Spleen (tissue), 11 donors: ENCODE measurements at regions not wholly inside any gene's neighbourhood (a gene's known extent, or its start where the extent isn't known, plus 50 kb on each side); places are given as distances from the start of the nearest gene placed in this dataset.

ENCODE experiments used
- DNase-seq: peaks from one replicate; pipeline ENCODE4 v3.0.0-alpha.2; 2020
- H3K27ac ChIP-seq, 8 donors: fragments of 200-600 bp; sonication (generic) in 7 of 8; 1 replicate in 4 of 8; 2 replicates in 4 of 8; pipeline versions ENCODE4 v1.5.0 to v1.8.0; 2016 to 2021; ENCODE audit warnings: inconsistent platforms in 4 of 8, mild to moderate bottlenecking in 4 of 8, moderate library complexity in 1 of 8
- H3K27me3 ChIP-seq, 7 donors: fragments of 200-600 bp; sonication (generic) in 6 of 7; replicated peaks in 1 of 7; 1 replicate in 4 of 7; 2 replicates in 3 of 7; pipeline versions ENCODE4 v1.5.0 to v1.8.0; 2016 to 2021; ENCODE audit warnings: inconsistent platforms in 3 of 7, mild to moderate bottlenecking in 1 of 7
- H3K36me3 ChIP-seq, 6 donors: fragments of 200-600 bp; sonication (generic) in 5 of 6; 1 replicate in 4 of 6; 2 replicates in 2 of 6; pipeline versions ENCODE4 v1.5.0 to v1.8.0; 2016 to 2021; ENCODE audit warnings: inconsistent platforms in 2 of 6
- H3K4me1 ChIP-seq, 6 donors: fragments of 200-600 bp; sonication (generic) in 5 of 6; 1 replicate in 3 of 6; 2 replicates in 3 of 6; pipeline versions ENCODE4 v1.5.0 to v1.8.0; 2016 to 2021; ENCODE audit warnings: inconsistent platforms in 3 of 6
- H3K4me3 ChIP-seq, 8 donors: fragments of 200-600 bp; sonication (generic) in 7 of 8; 1 replicate in 4 of 8; 2 replicates in 4 of 8; pipeline versions ENCODE4 v1.5.0 to v1.8.0; 2016 to 2021; ENCODE audit warnings: inconsistent platforms in 4 of 8, mild to moderate bottlenecking in 4 of 8, moderate library complexity in 2 of 8
- H3K9me3 ChIP-seq, 8 donors: fragments of 200-600 bp; sonication (generic) in 7 of 8; 1 replicate in 4 of 8; 2 replicates in 4 of 8; pipeline versions ENCODE4 v1.5.0 to v1.8.0; 2016 to 2021; ENCODE audit warnings: inconsistent platforms in 4 of 8
- POLR2A ChIP-seq, 3 donors: fragments of 450-650 bp; IDR thresholded peaks; one replicate each; pipeline ENCODE4 v1.5.1; 2017; ENCODE audit warnings: antibody characterized with exemption in 3 of 3, mild to moderate bottlenecking in 1 of 3
- POLR2AphosphoS5 ChIP-seq, 3 donors: sonication (generic); formaldehyde crosslinking; IDR thresholded peaks; one replicate each; pipeline ENCODE4 v1.5.1; 2017; ENCODE audit warnings: antibody characterized with exemption in 3 of 3
- WGBS, 5 donors: extraction: QIAGEN DNeasy Blood & Tissue Kit in 3 of 5; methylation state at CpG; one replicate each; pipeline versions ENCODE4 v1.1.5 to v1.1.7; 2013 to 2018; 5-methylcytosine and 5-hydroxymethylcytosine counted together
- intact Hi-C: fragments of 100-400 bp; cut with DNase I; formaldehyde crosslinking; loops from one replicate; pipeline ENCODE4 v1.15.0; 2023; ENCODE audit warnings: low total_unique reads
- TF ChIP-seq, protein P1 (sequence below), 11 experiments: fragments of 200-600 bp in 7 of 11; fragments of 450-650 bp in 4 of 11; sonication (generic) in 4 of 11; IDR thresholded peaks in 8 of 11; conservative IDR thresholded peaks in 3 of 11; 1 replicate in 7 of 11; 2 replicates in 4 of 11; pipeline versions ENCODE4 v1.4.0 to v1.8.0; 2016 to 2021; ENCODE audit warnings: antibody characterized with exemption in 11 of 11, inconsistent platforms in 4 of 11, mild to moderate bottlenecking in 1 of 11
- donor health status: healthy with polysubstance abuse.
- donor health status: DM: no; HTN: no; CAD: no; lungs with moderate emphysema.
- donor health status: DM: no; HTN: no; CAD: no.
- donor health status: Bipolar disorder and iron deficiency.
- donor health status: healthy.
- donor health status: DM: no; HTN: no; CAD: no.
- donor health status: DM: yes; HTN: yes; CAD: no.

DNA sequence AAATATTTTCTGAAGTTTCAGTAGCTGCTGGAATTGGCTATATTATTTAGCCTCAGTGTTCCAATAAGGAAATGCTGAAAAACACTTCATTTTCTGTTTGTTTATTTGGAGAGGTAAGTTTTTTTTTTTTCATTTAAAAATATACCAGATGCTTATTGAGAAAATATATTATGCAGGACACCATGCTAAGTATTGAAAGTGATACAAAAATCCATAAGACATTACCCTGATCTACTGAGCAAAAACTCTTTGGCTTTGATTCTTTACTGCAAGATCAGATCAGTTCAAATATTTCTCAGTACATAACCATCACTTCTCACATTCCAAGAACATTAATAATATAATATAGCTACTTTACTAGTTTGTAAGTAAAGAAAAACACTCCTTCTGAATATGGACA, 123.4 kb upstream of the PACRGL start:
- Histone ChIP-seq H3K27me3 (no peaks in the 10 kb centered on the region), H3K4me1 (no peaks in the 10 kb centered on the region), H3K4me3 (no peak overlapping the region), H3K9me3 (no peaks in the 10 kb centered on the region), H3K36me3 (peaks cover 0 to 5% (median 0%) of the 10 kb centered on the region in 6 donors), H3K27ac (no peak overlapping the region)
- TF ChIP-seq, protein P1, sequence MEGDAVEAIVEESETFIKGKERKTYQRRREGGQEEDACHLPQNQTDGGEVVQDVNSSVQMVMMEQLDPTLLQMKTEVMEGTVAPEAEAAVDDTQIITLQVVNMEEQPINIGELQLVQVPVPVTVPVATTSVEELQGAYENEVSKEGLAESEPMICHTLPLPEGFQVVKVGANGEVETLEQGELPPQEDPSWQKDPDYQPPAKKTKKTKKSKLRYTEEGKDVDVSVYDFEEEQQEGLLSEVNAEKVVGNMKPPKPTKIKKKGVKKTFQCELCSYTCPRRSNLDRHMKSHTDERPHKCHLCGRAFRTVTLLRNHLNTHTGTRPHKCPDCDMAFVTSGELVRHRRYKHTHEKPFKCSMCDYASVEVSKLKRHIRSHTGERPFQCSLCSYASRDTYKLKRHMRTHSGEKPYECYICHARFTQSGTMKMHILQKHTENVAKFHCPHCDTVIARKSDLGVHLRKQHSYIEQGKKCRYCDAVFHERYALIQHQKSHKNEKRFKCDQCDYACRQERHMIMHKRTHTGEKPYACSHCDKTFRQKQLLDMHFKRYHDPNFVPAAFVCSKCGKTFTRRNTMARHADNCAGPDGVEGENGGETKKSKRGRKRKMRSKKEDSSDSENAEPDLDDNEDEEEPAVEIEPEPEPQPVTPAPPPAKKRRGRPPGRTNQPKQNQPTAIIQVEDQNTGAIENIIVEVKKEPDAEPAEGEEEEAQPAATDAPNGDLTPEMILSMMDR (IDR thresholded peaks at IDR 0.05 in 8 of 11, conservative IDR thresholded peaks at IDR 0.05 in 3 of 11) = no peak
- TF ChIP-seq POLR2A (IDR thresholded peaks at IDR 0.05) (no peak), POLR2AphosphoS5 (IDR thresholded peaks at IDR 0.05) (no peak)
- no peak for DNase-seq
- intact Hi-C loops = no loop called here

DNA sequence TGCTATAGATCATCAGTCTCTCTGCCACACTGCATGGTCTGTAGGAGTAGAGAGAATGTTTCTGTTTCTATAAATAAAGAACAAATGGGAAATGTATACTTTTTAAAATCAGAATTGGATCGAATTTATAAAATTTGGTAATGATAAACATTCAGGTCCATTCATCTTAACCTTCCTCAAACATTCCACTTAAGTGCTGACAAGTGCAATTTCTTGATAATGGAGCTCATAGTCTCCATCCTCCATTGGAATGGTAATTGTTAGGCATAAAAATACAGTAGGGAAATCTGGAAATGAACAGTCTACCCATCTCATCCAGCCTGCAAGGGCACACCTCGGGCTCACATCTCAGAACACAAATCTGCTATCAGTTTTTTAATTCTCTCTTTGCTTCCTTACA, 122.6 kb upstream of the PACRGL start:
- Histone ChIP-seq H3K4me1 (no peaks in the 10 kb centered on the region), H3K9me3 (no peaks in the 10 kb centered on the region), H3K27me3 (no peaks in the 10 kb centered on the region), H3K36me3 (peaks cover 0 to 5% (median 0%) of the 10 kb centered on the region in 6 donors), H3K4me3 (no peak overlapping the region), H3K27ac (no peak overlapping the region)
- TF ChIP-seq POLR2A (IDR thresholded peaks at IDR 0.05) (no peak), POLR2AphosphoS5 (IDR thresholded peaks at IDR 0.05) (no peak)
- TF ChIP-seq, protein P1 (IDR thresholded peaks at IDR 0.05 in 8 of 11, conservative IDR thresholded peaks at IDR 0.05 in 3 of 11) = no peak
- 51 to 76% (median 62%) methylated on average over 2 of the region's 2 CpGs for WGBS, 5 donors
- no peak for DNase-seq
- intact Hi-C loops = no loop called here

DNA sequence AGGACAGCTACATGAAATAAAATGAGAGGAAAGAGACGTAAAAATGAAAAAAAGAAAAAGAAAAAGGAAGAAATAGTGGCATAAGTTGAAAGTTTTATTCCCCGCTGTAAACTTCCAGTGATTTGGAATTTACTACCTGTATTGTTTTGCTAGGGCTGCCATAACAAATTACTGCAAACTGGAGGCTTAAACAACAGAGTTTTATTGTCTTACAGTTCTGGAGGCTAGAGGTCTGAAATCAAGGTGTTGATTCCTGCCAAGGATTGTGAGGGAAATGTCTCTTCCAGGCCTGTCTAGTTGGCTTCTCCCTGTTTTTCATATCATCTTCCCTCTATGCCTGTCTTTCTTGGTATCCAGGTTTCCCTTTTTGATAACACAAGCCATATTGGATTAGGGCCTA, 119.4 kb upstream of the PACRGL start:
- DNase-seq = no peak
- 88 to 99% (median 90%) methylated on average over 2 of the region's 2 CpGs for WGBS, 5 donors
- Histone ChIP-seq H3K27ac (no peak overlapping the region), H3K4me3 (no peak overlapping the region), H3K4me1 (no peaks in the 10 kb centered on the region), H3K9me3 (no peaks in the 10 kb centered on the region), H3K27me3 (no peaks in the 10 kb centered on the region), H3K36me3 (no peaks in the 10 kb centered on the region)
- intact Hi-C loops = no loop called here
- TF ChIP-seq POLR2AphosphoS5 (IDR thresholded peaks at IDR 0.05) (no peak), POLR2A (IDR thresholded peaks at IDR 0.05) (no peak)
- TF ChIP-seq, protein P1 (IDR thresholded peaks at IDR 0.05 in 8 of 11, conservative IDR thresholded peaks at IDR 0.05 in 3 of 11) = no peak

DNA sequence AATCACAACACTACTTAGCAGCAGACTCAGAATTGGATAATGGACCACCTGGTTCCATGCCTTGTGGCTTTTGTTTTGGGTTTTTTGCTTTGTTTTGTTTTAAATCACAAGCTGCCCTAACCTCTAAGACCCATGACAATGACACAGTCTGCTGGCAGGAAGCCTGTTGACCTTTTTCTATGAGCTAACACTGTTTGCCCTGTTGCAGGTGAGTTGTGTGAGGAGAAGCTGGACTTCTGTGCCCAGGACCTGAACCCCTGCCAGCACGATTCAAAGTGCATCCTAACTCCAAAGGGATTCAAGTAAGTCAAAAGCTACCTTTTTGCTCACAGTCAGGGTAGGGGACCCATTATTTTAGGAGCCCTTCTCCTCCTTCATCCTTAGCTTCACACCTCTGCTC, 110.8 kb upstream of the PACRGL start:
- no peak for DNase-seq
- intact Hi-C loops = no loop called here
- Histone ChIP-seq H3K4me1 (no peaks in the 10 kb centered on the region), H3K9me3 (no peaks in the 10 kb centered on the region), H3K27ac (no peak overlapping the region), H3K4me3 (no peak overlapping the region), H3K27me3 (no peaks in the 10 kb centered on the region), H3K36me3 (peaks cover 0 to 11% (median 3%) of the 10 kb centered on the region in 6 donors)
- 72 to 91% (median 77%) methylated on average over 1 of the region's 1 CpG for WGBS, 5 donors
- no peak for TF ChIP-seq POLR2AphosphoS5 (IDR thresholded peaks at IDR 0.05)
- TF ChIP-seq, protein P1 (IDR thresholded peaks at IDR 0.05 in 8 of 11, conservative IDR thresholded peaks at IDR 0.05 in 3 of 11) = no peak
- no peak for TF ChIP-seq POLR2A (IDR thresholded peaks at IDR 0.05)
